ENCODE measurements at regions not wholly inside any gene's neighbourhood (a gene's known extent, or its start where the extent isn't known, plus 50 kb on each side); places are given as distances from the start of the nearest gene placed in this dataset.

GRCh38 chr18:46422552-46423055 lies 234.4 kb downstream of the LOXHD1 start:
- TF ChIP-seq CTCF (IDR thresholded peaks at IDR 0.05; ENCODE audit: low read depth, low read length, missing control alignments), result no peak
- no peak for DNase-seq (ENCODE audit: low read depth)
- no peak overlapping the region for H3K4me3 ChIP-seq (ENCODE audit: low read depth, low read length)

GRCh38 chr18:46423226-46423805 lies 233.7 kb downstream of the LOXHD1 start:
- no peak for TF ChIP-seq CTCF (IDR thresholded peaks at IDR 0.05; ENCODE audit: low read depth, low read length, missing control alignments)
- no peak overlapping the region for H3K4me3 ChIP-seq (ENCODE audit: low read depth, low read length)
- DNase-seq (ENCODE audit: low read depth), result no peak

GRCh38 chr18:46424898-46425297 lies 232.1 kb downstream of the LOXHD1 start:
- no peak for TF ChIP-seq CTCF (IDR thresholded peaks at IDR 0.05; ENCODE audit: low read depth, low read length, missing control alignments)
- DNase-seq (ENCODE audit: low read depth), result no peak
- H3K4me3 ChIP-seq (ENCODE audit: low read depth, low read length), result no peak overlapping the region

GRCh38 chr18:46425511-46425910 lies 231.5 kb downstream of the LOXHD1 start:
- no peak for DNase-seq (ENCODE audit: low read depth)
- H3K4me3 ChIP-seq (ENCODE audit: low read depth, low read length), result no peak overlapping the region
- no peak for TF ChIP-seq CTCF (IDR thresholded peaks at IDR 0.05; ENCODE audit: low read depth, low read length, missing control alignments)

GRCh38 chr18:46426021-46426678 lies 230.9 kb downstream of the LOXHD1 start:
- TF ChIP-seq CTCF (IDR thresholded peaks at IDR 0.05; ENCODE audit: low read depth, low read length, missing control alignments), result no peak
- no peak overlapping the region for H3K4me3 ChIP-seq (ENCODE audit: low read depth, low read length)
- no peak for DNase-seq (ENCODE audit: low read depth)

- no peak for DNase-seq (ENCODE audit: low read depth)
- no peak for TF ChIP-seq CTCF (IDR thresholded peaks at IDR 0.05; ENCODE audit: low read depth, low read length, missing control alignments)
- H3K4me3 ChIP-seq (ENCODE audit: low read depth, low read length), result no peak overlapping the region
Observed at GRCh38 chr18:46426679-46427047, 230.4 kb downstream of the LOXHD1 start.

All from GM12864 (cell line).